ENCODE measurements at regions not wholly inside any gene's neighbourhood (a gene's known extent, or its start where the extent isn't known, plus 50 kb on each side); places are given as distances from the start of the nearest gene placed in this dataset.

DNA sequence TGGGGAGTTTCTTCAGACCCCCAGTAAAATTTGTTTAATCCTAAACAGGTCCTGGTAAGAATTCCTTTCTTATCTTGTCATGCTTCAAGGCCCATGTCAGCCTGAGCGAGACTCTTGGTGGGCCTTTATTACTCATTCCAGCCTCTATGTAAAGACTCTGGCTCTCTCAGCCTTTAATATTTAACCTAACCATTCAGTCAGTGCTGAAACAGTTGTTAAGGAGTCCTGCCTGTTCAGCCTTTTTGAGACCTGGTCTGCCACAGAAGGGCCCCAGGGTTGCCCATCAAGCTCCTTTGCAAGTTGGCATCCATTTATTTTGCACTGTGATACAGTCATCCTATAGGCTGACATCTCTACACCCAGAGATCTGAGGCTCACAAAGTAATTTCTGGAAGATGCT is 107.7 kb upstream of the VANGL1 start:
- TF ChIP-seq, protein P1, sequence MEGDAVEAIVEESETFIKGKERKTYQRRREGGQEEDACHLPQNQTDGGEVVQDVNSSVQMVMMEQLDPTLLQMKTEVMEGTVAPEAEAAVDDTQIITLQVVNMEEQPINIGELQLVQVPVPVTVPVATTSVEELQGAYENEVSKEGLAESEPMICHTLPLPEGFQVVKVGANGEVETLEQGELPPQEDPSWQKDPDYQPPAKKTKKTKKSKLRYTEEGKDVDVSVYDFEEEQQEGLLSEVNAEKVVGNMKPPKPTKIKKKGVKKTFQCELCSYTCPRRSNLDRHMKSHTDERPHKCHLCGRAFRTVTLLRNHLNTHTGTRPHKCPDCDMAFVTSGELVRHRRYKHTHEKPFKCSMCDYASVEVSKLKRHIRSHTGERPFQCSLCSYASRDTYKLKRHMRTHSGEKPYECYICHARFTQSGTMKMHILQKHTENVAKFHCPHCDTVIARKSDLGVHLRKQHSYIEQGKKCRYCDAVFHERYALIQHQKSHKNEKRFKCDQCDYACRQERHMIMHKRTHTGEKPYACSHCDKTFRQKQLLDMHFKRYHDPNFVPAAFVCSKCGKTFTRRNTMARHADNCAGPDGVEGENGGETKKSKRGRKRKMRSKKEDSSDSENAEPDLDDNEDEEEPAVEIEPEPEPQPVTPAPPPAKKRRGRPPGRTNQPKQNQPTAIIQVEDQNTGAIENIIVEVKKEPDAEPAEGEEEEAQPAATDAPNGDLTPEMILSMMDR (IDR thresholded peaks at IDR 0.05): no peak

DNA sequence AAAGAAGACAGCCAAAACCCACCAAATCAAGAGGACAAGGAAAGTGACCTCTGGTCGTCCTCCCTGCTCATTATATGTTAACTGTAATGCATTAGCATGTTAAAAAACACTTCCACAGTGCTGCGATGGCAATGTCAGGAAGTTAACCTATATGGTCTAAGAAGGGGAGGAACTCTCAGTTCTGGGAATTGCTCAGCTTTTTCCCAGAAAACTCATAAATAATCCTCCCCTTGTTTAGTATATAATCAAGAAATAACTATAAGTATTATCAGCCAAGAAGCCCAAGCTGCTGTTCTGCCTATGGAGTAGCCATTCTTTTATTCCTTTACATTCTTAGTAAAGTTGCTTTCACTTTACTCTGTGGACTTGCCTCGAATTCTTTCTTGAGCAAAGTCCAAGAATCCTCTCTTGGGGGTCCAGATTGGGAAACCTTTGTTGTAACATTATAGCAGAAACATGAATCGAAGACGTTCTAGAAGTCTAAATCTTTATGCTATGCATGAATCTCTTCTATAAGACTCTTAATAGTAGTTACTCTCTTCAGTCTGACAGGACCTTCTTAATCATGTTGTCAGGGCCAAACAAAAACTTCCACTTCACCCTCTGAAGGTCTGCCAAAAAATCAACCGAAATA is 110.0 kb upstream of the VANGL1 start:
- TF ChIP-seq, protein P1 (IDR thresholded peaks at IDR 0.05): no peak

- TF ChIP-seq, protein P1 (IDR thresholded peaks at IDR 0.05): no peak
Measured at GRCh38 chr1:115530407-115530806, 111.4 kb upstream of the VANGL1 start.

- TF ChIP-seq, protein P1 (IDR thresholded peaks at IDR 0.05): no peak
Measured at GRCh38 chr1:115529216-115529897, 112.4 kb upstream of the VANGL1 start.

DNA sequence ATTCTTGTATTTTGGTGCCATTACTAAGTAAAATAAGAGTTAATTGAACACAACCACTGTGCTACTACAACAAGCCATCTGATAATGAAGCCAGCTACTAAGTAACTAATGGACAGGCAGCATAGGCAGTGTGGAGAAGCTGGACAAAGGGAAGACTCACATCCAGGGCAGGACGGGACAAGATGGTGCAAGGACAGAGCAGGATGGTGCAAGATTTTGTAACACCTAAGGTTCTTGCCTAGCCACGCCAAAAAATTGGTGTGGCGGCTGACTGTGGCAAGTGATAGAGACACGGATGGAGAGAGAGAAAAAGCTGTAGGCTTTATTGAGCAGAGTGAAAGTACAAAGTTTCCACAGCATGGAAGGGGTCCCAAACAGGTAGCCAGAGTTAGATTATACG is 114.0 kb upstream of the VANGL1 start:
- TF ChIP-seq, protein P1 (IDR thresholded peaks at IDR 0.05): no peak

GRCh38 chr1:115526900-115527299 is 114.9 kb upstream of the VANGL1 start:
- TF ChIP-seq, protein P1 (IDR thresholded peaks at IDR 0.05): no peak

DNA sequence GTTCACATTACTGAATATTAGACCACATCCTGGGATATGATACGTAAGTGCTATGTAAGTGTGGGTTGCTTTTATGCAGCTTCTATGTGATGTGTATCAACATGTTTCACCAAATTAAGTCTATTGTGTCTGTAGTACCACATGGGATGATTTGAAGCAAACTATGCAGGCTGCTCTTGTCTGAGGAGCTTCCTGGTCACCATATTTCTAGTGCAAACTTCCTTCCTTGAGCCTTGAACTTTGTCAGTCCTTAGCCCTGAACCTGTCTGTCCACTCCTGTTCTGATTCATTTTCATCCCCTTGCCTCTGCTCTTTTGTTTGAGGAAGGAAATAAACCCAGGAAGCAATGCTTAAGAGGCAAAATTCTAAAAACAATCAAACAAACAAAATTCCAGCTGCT is 117.5 kb upstream of the VANGL1 start:
- TF ChIP-seq, protein P1 (IDR thresholded peaks at IDR 0.05): no peak

All from LNCAP (cell line).